OCI-LY3 (cell line): ENCODE measurements at regions not wholly inside any gene's neighbourhood (a gene's known extent, or its start where the extent isn't known, plus 50 kb on each side); places are given as distances from the start of the nearest gene placed in this dataset.

Source experiments
- H2AFZ ChIP-seq: fragments of 200-600, 300-600 bp; shearing (Covaris generic); 2 replicates; pipeline ENCODE4 v1.6.0; 2014; ENCODE audit warnings: antibody characterized with exemption, low read depth, low read length
- H3K27ac ChIP-seq: fragments of 200-600, 300-600 bp; sonication (generic); 2 replicates; pipeline ENCODE4 v1.5.1; 2014; ENCODE audit warnings: mild to moderate bottlenecking, low read length, moderate library complexity, mixed read lengths
- H3K27me3 ChIP-seq: fragments of 200-600, 300-600 bp; sonication (generic); 2 replicates; pipeline ENCODE4 v1.6.1; 2014; ENCODE audit warnings: low read depth, low read length, mixed read lengths
- H3K36me3 ChIP-seq: fragments of 200-600, 300-600 bp; sonication (generic); replicated peaks from 2 replicates; pipeline ENCODE3; 2014; ENCODE audit warnings: low read depth, low read length, mixed read lengths
- H3K4me1 ChIP-seq: fragments of 300-600, 200-600 bp; sonication (generic); 2 replicates; pipeline ENCODE4 v1.6.1; 2014; ENCODE audit warnings: low read length, mixed read lengths
- H3K4me2 ChIP-seq: fragments of 200-600, 300-600 bp; sonication (generic); 2 replicates; pipeline ENCODE4 v1.6.1; 2014; ENCODE audit warnings: low read length, mixed read lengths
- H3K4me3 ChIP-seq: fragments of 300-600, 200-600 bp; sonication (generic); 2 replicates; pipeline ENCODE4 v1.5.1; 2014; ENCODE audit warnings: antibody characterized with exemption, mild to moderate bottlenecking, low read length, moderate library complexity
- H3K79me2 ChIP-seq: fragments of 300-600, 200-600 bp; shearing (Covaris generic); 2 replicates; pipeline ENCODE4 v1.6.1; 2014; ENCODE audit warnings: mild to moderate bottlenecking, low read length, mixed read lengths
- H3K9ac ChIP-seq: fragments of 300-600, 200-600 bp; shearing (Covaris generic); 2 replicates; pipeline ENCODE4 v1.6.0; 2014; ENCODE audit warnings: mild to moderate bottlenecking, low read length, moderate library complexity
- H3K9me3 ChIP-seq: fragments of 200-600, 300-600 bp; shearing (Covaris generic); 2 replicates; pipeline ENCODE4 v1.6.1; 2014; ENCODE audit warnings: low read length, mixed read lengths; ENCODE audit not compliant: insufficient read depth
- H4K20me1 ChIP-seq: fragments of 200-600, 300-600 bp; sonication (generic); 2 replicates; pipeline ENCODE4 v1.6.1; 2016; ENCODE audit warnings: low read length, mixed read lengths; ENCODE audit not compliant: insufficient read depth
- CTCF ChIP-seq: fragments of 200-600, 300-600 bp; sonication (generic); IDR thresholded peaks from 2 replicates; pipeline ENCODE4 v1.5.1; 2014; ENCODE audit warnings: antibody characterized with exemption, low read length, low read depth
- EZH2phosphoT487 ChIP-seq: fragments of 200-600 bp; shearing (Covaris generic); IDR thresholded peaks from 2 replicates; pipeline ENCODE4 v1.6.1; 2018; ENCODE audit warnings: antibody characterized with exemption, mixed run types, low read depth

- Histone ChIP-seq H3K27ac (no peak overlapping the region), H3K4me3 (no peak overlapping the region), H3K9ac (no peak overlapping the region), H3K79me2 (no peaks in the 10 kb centered on the region), H3K9me3 (no peaks in the 10 kb centered on the region), H3K4me1 (no peaks in the 10 kb centered on the region), H3K4me2 (no peak overlapping the region), H3K36me3 (no peaks in the 10 kb centered on the region), H3K27me3 (no peaks in the 10 kb centered on the region), H2AFZ (no peak overlapping the region), H4K20me1 (no peaks in the 10 kb centered on the region)
- TF ChIP-seq CTCF (no peak), EZH2phosphoT487 (no peak)
Measured at GRCh38 chr5:3931976-3932375, 336.3 kb downstream of the IRX1 start.

GRCh38 chr5:3933536-3933935 is 337.9 kb downstream of the IRX1 start:
- TF ChIP-seq CTCF (no peak), EZH2phosphoT487 (no peak)
- no peaks in the 10 kb centered on the region for H3K27me3 ChIP-seq
- H3K9ac ChIP-seq, result no peak overlapping the region
- H3K4me2 ChIP-seq, result no peak overlapping the region
- no peaks in the 10 kb centered on the region for H3K4me1 ChIP-seq
- H3K79me2 ChIP-seq, result no peaks in the 10 kb centered on the region
- no peak overlapping the region for H2AFZ ChIP-seq
- no peak overlapping the region for H3K4me3 ChIP-seq
- no peak overlapping the region for H3K27ac ChIP-seq
- H3K9me3 ChIP-seq, result no peaks in the 10 kb centered on the region
- H4K20me1 ChIP-seq, result no peaks in the 10 kb centered on the region
- no peaks in the 10 kb centered on the region for H3K36me3 ChIP-seq

GRCh38 chr5:3933966-3934365 is 338.3 kb downstream of the IRX1 start:
- H3K9ac ChIP-seq, result no peak overlapping the region
- H2AFZ ChIP-seq, result no peak overlapping the region
- H3K36me3 ChIP-seq, result no peaks in the 10 kb centered on the region
- no peak overlapping the region for H3K27ac ChIP-seq
- no peaks in the 10 kb centered on the region for H3K9me3 ChIP-seq
- no peak for TF ChIP-seq EZH2phosphoT487
- TF ChIP-seq CTCF, result no peak
- no peaks in the 10 kb centered on the region for H4K20me1 ChIP-seq
- H3K4me3 ChIP-seq, result no peak overlapping the region
- H3K79me2 ChIP-seq, result no peaks in the 10 kb centered on the region
- H3K4me2 ChIP-seq, result no peak overlapping the region
- no peaks in the 10 kb centered on the region for H3K4me1 ChIP-seq
- H3K27me3 ChIP-seq, result no peaks in the 10 kb centered on the region

GRCh38 chr5:3943859-3944258 is 348.2 kb downstream of the IRX1 start:
- Histone ChIP-seq H3K4me3 (no peak overlapping the region), H3K27me3 (no peaks in the 10 kb centered on the region), H3K9me3 (no peaks in the 10 kb centered on the region), H3K27ac (no peak overlapping the region), H3K4me1 (no peaks in the 10 kb centered on the region), H3K36me3 (no peaks in the 10 kb centered on the region), H3K4me2 (no peak overlapping the region), H2AFZ (no peak overlapping the region), H3K9ac (no peak overlapping the region), H3K79me2 (no peaks in the 10 kb centered on the region), H4K20me1 (no peaks in the 10 kb centered on the region)
- no peak for TF ChIP-seq CTCF
- TF ChIP-seq EZH2phosphoT487, result no peak
